AG04450 (cell line): ENCODE measurements at regions not wholly inside any gene's neighbourhood (a gene's known extent, or its start where the extent isn't known, plus 50 kb on each side); places are given as distances from the start of the nearest gene placed in this dataset.

Source experiments
- CTCF ChIA-PET: fragments of 300-600, 350-600 bp; formaldehyde crosslinking; extraction: SDS; loops from one replicate; lab custom pipeline; 2022; ENCODE audit warnings: antibody characterized with exemption, inconsistent platforms; lab: Charles Lee
- POLR2A ChIA-PET: fragments of 350-600 bp; formaldehyde crosslinking; extraction: SDS; loops from one replicate; lab custom pipeline; 2021; ENCODE audit warnings: antibody characterized with exemption, inconsistent platforms; lab: Yijun Ruan, JAX
- DNase-seq: peaks from one replicate; pipeline ENCODE4 v3.0.0-alpha.2; 2011; ENCODE audit warnings: low read depth, low spot score
- H3K27ac ChIP-seq: one replicate; pipeline ENCODE4 v1.5.1; 2012; ENCODE audit warnings: low read depth, low read length, control low read depth
- H3K27me3 ChIP-seq: one replicate; pipeline ENCODE4 v1.6.0; 2012; ENCODE audit warnings: low read length; ENCODE audit not compliant: control insufficient read depth, insufficient read depth
- H3K4me3 ChIP-seq: 2 replicates; pipeline ENCODE4 v1.5.1; 2011; ENCODE audit warnings: mild to moderate bottlenecking, low read depth, low read length, control low read depth
- H3K9me3 ChIP-seq: 2 replicates; pipeline ENCODE4 v1.5.1; 2012; ENCODE audit warnings: low read length; ENCODE audit not compliant: control insufficient read depth, insufficient read depth
- TF ChIP-seq, protein P1 (sequence below): IDR thresholded peaks from 2 replicates; pipeline ENCODE4 v1.5.1; 2011; ENCODE audit warnings: low read depth, low read length, control low read depth, inconsistent platforms

DNA sequence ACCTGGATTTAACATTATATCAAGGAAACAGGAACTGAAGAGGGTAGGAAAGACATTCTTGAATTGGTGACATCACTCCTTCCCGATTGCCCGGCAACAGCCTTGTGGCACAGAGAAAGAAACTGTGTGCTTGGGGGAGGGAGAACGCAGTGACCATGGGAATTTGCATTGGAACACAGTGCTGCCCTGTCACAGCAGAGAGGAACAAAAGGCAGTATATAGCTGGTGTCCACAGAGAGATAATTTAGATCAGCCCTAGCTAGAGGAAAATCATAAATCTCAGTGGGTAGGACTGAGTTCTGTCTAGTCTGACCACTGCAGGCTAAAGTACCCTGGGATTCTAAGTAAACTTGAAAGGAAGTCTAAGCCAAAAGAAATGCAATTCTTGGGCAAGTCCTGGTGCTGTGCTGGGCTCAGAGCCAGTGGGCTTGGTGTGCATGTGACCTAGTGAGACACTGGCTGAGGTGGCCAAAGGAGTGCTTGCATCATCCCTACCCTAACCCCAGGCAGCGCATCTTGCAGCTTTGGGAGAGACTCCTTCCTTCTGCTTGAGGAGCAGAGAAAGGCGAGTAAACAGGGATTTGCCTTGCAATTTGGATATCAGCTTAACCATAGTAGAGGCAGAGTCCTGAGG lies 697.6 kb downstream of the HACE1 start:
- Histone ChIP-seq H3K27me3 (no peaks in the 10 kb centered on the region), H3K4me3 (no peak overlapping the region), H3K9me3 (peaks cover 25% of the 10 kb centered on the region; the same call in 1 of the 2 replicates), H3K27ac (no peak overlapping the region)
- POLR2A ChIA-PET = no interaction called here
- TF ChIP-seq, protein P1, sequence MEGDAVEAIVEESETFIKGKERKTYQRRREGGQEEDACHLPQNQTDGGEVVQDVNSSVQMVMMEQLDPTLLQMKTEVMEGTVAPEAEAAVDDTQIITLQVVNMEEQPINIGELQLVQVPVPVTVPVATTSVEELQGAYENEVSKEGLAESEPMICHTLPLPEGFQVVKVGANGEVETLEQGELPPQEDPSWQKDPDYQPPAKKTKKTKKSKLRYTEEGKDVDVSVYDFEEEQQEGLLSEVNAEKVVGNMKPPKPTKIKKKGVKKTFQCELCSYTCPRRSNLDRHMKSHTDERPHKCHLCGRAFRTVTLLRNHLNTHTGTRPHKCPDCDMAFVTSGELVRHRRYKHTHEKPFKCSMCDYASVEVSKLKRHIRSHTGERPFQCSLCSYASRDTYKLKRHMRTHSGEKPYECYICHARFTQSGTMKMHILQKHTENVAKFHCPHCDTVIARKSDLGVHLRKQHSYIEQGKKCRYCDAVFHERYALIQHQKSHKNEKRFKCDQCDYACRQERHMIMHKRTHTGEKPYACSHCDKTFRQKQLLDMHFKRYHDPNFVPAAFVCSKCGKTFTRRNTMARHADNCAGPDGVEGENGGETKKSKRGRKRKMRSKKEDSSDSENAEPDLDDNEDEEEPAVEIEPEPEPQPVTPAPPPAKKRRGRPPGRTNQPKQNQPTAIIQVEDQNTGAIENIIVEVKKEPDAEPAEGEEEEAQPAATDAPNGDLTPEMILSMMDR = no peak
- CTCF ChIA-PET = no interaction called here
- no peak for DNase-seq

DNA sequence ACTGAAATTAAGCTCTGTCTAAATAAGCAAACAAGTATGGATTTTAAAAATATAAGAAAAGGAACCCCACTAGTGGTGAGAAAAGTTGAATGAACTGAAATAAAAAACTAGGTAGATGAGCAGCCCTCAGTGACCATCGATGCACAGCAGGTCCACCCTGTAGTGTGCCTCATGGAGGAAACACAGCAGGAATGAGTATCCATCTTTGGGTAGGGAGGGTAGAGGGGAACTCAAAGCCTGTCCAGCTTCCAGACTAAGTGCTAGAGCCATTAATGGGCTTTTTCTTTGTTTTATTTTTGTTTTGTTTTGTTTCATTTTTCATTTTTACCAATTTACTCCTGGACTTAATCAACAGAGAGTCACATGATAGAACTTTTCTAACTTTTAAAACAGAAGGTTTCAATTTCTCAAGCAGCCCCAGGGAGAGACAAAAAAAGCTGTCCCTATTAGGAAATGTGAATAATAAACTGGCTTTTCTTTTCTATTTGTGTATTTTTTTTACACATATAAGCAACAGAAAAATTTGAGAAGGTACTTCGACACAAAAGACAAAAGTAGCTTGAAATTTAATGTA lies 700.6 kb downstream of the HACE1 start:
- POLR2A ChIA-PET = no interaction called here
- no peak overlapping the region for H3K27ac ChIP-seq
- no peak overlapping the region for H3K4me3 ChIP-seq
- H3K9me3 ChIP-seq = peaks cover 17% of the 10 kb centered on the region; the same call in 1 of the 2 replicates
- CTCF ChIA-PET = no interaction called here
- TF ChIP-seq, protein P1 = no peak
- H3K27me3 ChIP-seq = no peaks in the 10 kb centered on the region
- no peak for DNase-seq

GRCh38 chr6:104143757-104144156 lies 716.0 kb downstream of the HACE1 start:
- POLR2A ChIA-PET = no interaction called here
- no peak for DNase-seq
- Histone ChIP-seq H3K27me3 (no peaks in the 10 kb centered on the region), H3K4me3 (no peak overlapping the region), H3K27ac (no peak overlapping the region), H3K9me3 (peaks cover 9% of the 10 kb centered on the region; the same call in 1 of the 2 replicates)
- TF ChIP-seq, protein P1 = no peak
- CTCF ChIA-PET = no interaction called here

DNA sequence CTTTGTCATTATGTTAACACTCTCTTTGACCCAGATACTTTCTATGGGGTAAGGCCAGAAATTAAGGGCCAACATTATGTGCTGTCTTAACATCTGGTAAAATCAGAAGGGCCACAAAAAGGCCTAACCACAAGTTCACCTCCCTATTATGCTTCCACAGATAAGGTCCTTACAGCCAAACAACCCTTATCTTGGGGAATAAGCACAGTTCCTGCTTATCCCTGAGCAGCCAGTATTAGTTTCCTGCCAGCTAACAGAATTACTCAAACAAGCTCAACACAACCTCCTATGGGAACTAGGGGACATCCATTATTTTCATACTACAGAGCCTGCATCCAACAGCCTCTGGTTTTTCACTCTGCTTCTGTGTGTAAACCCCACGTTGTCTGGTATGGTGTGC lies 724.8 kb downstream of the HACE1 start:
- POLR2A ChIA-PET = no interaction called here
- H3K27ac ChIP-seq = no peak overlapping the region
- TF ChIP-seq, protein P1 = no peak
- no peaks in the 10 kb centered on the region for H3K27me3 ChIP-seq
- no peak for DNase-seq
- no peak overlapping the region for H3K4me3 ChIP-seq
- CTCF ChIA-PET = no interaction called here
- H3K9me3 ChIP-seq = peaks cover 9% of the 10 kb centered on the region; the same call in 1 of the 2 replicates

- TF ChIP-seq, protein P1 = no peak
- DNase-seq = no peak
- CTCF ChIA-PET = no interaction called here
- H3K9me3 ChIP-seq = peaks cover 23% of the 10 kb centered on the region; the same call in 1 of the 2 replicates
- no peak overlapping the region for H3K4me3 ChIP-seq
- no peak overlapping the region for H3K27ac ChIP-seq
- no peaks in the 10 kb centered on the region for H3K27me3 ChIP-seq
- POLR2A ChIA-PET = no interaction called here
Measured at GRCh38 chr6:104130343-104130742, 729.4 kb downstream of the HACE1 start.
